OCI-LY1 (cell line): ENCODE measurements at regions not wholly inside any gene's neighbourhood (a gene's known extent, or its start where the extent isn't known, plus 50 kb on each side); places are given as distances from the start of the nearest gene placed in this dataset.

Experiments
- H2AFZ ChIP-seq: fragments of 200-600 bp; sonication (generic), shearing (Covaris generic); 2 replicates; pipeline ENCODE4 v1.6.0; 2014; ENCODE audit warnings: antibody characterized with exemption, mild to moderate bottlenecking, low read length
- H3F3A ChIP-seq: fragments of 200-600 bp; sonication (generic), shearing (Covaris generic); 2 replicates; pipeline ENCODE4 v1.6.0; 2014; ENCODE audit warnings: mild to moderate bottlenecking, antibody characterized with exemption, low read length, moderate library complexity; ENCODE audit not compliant: insufficient read depth
- H3K27ac ChIP-seq: fragments of 200-600 bp; sonication (generic); 2 replicates; pipeline ENCODE4 v1.5.1; 2014; ENCODE audit warnings: low read length, mixed run types, mild to moderate bottlenecking, low read depth; ENCODE audit not compliant: poor library complexity, severe bottlenecking
- H3K27me3 ChIP-seq: fragments of 200-600 bp; sonication (generic); 2 replicates; pipeline ENCODE4 v1.6.0; 2014; ENCODE audit warnings: antibody characterized with exemption, mild to moderate bottlenecking, low read length, moderate library complexity; ENCODE audit not compliant: insufficient read depth
- H3K36me3 ChIP-seq: fragments of 200-600 bp; sonication (generic); 2 replicates; pipeline ENCODE4 v1.6.1; 2014; ENCODE audit warnings: mild to moderate bottlenecking, antibody characterized with exemption, low read length, moderate library complexity, mixed read lengths; ENCODE audit not compliant: insufficient read depth
- H3K4me1 ChIP-seq: fragments of 200-600 bp; sonication (generic); 2 replicates; pipeline ENCODE4 v1.5.1; 2014; ENCODE audit warnings: mild to moderate bottlenecking, low read length, moderate library complexity; ENCODE audit not compliant: insufficient read depth, severe bottlenecking
- H3K4me2 ChIP-seq: fragments of 200-600 bp; sonication (generic), shearing (Covaris generic); 2 replicates; pipeline ENCODE4 v1.6.1; 2014; ENCODE audit warnings: low read length
- H3K4me3 ChIP-seq: fragments of 200-600 bp; sonication (generic); 2 replicates; pipeline ENCODE4 v1.5.1; 2014; ENCODE audit warnings: low read length, low read depth, mild to moderate bottlenecking, mixed read lengths; ENCODE audit not compliant: poor library complexity, severe bottlenecking
- H3K79me2 ChIP-seq: fragments of 200-600 bp; shearing (Covaris generic); 2 replicates; pipeline ENCODE4 v1.6.1; 2016; ENCODE audit warnings: mixed run types, low read length, mixed read lengths; ENCODE audit not compliant: insufficient read depth
- H3K9ac ChIP-seq: fragments of 200-600 bp; sonication (generic), shearing (Covaris generic); 2 replicates; pipeline ENCODE4 v1.6.1; 2014; ENCODE audit warnings: mild to moderate bottlenecking, low read length, mixed read lengths
- H3K9me2 ChIP-seq: fragments of 200-600 bp; sonication (generic), shearing (Covaris generic); 2 replicates; pipeline ENCODE4 v1.6.1; 2014; ENCODE audit warnings: low read depth, mild to moderate bottlenecking, low read length, mixed read lengths
- H3K9me3 ChIP-seq: fragments of 200-600 bp; shearing (Covaris generic); 2 replicates; pipeline ENCODE4 v1.6.1; 2014; ENCODE audit warnings: low read length, mixed read lengths
- H4K20me1 ChIP-seq: fragments of 200-600 bp; sonication (generic), shearing (Covaris generic); 2 replicates; pipeline ENCODE4 v1.6.0; 2016; ENCODE audit warnings: mild to moderate bottlenecking, low read length; ENCODE audit not compliant: insufficient read depth
- EZH2 ChIP-seq: fragments of 200-600 bp; sonication (generic), shearing (Covaris generic); IDR thresholded peaks from 2 replicates; pipeline ENCODE4 v1.8.0; 2017; ENCODE audit warnings: borderline replicate concordance, mixed run types, mild to moderate bottlenecking, antibody characterized with exemption, low read length, moderate library complexity, mixed read lengths
- TF ChIP-seq, protein P1 (sequence below): fragments of 200-600 bp; sonication (generic), shearing (Covaris generic); IDR thresholded peaks from 2 replicates; pipeline ENCODE4 v1.5.1; 2017; ENCODE audit warnings: mild to moderate bottlenecking, antibody characterized with exemption, low read length, moderate library complexity, mixed read lengths

DNA sequence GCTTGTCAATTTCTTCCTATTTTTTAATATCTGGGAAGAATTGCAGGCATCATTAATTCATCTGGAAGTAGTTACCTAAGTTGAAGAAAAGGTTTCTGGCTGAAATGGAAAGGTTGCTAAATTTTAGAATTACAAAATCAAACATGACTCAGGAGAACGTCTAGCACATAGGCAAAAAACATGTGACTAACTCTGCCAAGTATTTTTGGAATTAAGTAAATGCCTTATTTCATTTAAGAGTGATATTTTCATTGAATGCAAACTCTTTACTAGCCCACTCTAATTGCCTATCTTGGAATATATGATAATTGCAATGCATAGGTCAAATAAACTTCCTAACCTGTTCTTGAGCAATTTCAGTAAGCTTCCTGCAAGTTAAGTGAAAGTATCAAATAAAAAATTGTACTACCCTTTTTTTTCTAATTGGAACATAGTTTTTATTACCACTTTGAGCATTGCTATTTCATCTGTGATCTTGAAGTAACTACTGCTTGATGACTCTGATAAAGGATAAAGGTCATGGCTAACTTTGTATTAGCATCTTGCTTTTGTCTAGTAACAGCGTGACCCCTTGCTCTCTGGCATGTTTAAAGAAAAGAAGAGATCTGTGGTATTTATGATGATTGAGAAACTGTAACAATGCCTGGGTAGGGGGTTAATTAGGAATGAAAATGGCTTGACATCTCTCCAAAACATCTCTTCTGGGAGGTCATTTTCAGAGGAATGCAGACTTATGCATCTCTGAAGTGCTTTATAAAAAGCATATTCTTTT is 208.3 kb upstream of the NCAM2 start:
- H2AFZ ChIP-seq, result no peak overlapping the region
- H3K4me1 ChIP-seq, result no peaks in the 10 kb centered on the region
- no peaks in the 10 kb centered on the region for H3K9me3 ChIP-seq
- H3K9me2 ChIP-seq, result no peaks in the 10 kb centered on the region
- H3K27ac ChIP-seq, result no peak overlapping the region
- no peak for TF ChIP-seq EZH2
- H3F3A ChIP-seq, result no peaks in the 10 kb centered on the region
- no peaks in the 10 kb centered on the region for H4K20me1 ChIP-seq
- H3K9ac ChIP-seq, result no peak overlapping the region
- no peak overlapping the region for H3K4me3 ChIP-seq
- H3K79me2 ChIP-seq, result no peaks in the 10 kb centered on the region
- no peaks in the 10 kb centered on the region for H3K27me3 ChIP-seq
- H3K4me2 ChIP-seq, result no peak overlapping the region
- no peaks in the 10 kb centered on the region for H3K36me3 ChIP-seq

DNA sequence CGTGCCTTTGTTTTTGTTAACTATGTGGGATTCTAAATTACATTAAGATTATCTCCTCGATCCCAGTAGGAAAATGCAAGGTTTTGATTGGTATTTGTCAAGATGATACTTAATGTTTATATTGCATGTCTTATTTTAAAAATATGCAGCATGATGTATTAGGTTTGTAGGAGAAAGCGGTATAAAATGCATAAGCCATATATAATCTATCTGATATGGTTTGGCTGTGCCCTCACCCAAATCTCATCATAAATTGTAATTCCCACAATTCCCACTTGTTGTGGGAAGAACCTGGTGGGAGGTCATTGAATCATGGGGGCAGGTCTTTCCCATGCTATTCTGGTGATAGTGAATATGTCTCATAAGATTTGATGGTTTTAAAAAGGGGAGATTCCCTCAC is 198.1 kb upstream of the NCAM2 start:
- TF ChIP-seq, protein P1, sequence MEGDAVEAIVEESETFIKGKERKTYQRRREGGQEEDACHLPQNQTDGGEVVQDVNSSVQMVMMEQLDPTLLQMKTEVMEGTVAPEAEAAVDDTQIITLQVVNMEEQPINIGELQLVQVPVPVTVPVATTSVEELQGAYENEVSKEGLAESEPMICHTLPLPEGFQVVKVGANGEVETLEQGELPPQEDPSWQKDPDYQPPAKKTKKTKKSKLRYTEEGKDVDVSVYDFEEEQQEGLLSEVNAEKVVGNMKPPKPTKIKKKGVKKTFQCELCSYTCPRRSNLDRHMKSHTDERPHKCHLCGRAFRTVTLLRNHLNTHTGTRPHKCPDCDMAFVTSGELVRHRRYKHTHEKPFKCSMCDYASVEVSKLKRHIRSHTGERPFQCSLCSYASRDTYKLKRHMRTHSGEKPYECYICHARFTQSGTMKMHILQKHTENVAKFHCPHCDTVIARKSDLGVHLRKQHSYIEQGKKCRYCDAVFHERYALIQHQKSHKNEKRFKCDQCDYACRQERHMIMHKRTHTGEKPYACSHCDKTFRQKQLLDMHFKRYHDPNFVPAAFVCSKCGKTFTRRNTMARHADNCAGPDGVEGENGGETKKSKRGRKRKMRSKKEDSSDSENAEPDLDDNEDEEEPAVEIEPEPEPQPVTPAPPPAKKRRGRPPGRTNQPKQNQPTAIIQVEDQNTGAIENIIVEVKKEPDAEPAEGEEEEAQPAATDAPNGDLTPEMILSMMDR, result no peak
- TF ChIP-seq EZH2, result no peak
- H3K79me2 ChIP-seq, result no peaks in the 10 kb centered on the region
- H3K27ac ChIP-seq, result no peak overlapping the region
- no peaks in the 10 kb centered on the region for H4K20me1 ChIP-seq
- H3F3A ChIP-seq, result no peaks in the 10 kb centered on the region
- H3K9ac ChIP-seq, result no peak overlapping the region
- H3K9me2 ChIP-seq, result no peaks in the 10 kb centered on the region
- H3K36me3 ChIP-seq, result no peaks in the 10 kb centered on the region
- no peaks in the 10 kb centered on the region for H3K4me1 ChIP-seq
- H3K4me2 ChIP-seq, result no peak overlapping the region
- H3K9me3 ChIP-seq, result no peaks in the 10 kb centered on the region
- H2AFZ ChIP-seq, result no peak overlapping the region
- H3K27me3 ChIP-seq, result no peaks in the 10 kb centered on the region
- no peak overlapping the region for H3K4me3 ChIP-seq

DNA sequence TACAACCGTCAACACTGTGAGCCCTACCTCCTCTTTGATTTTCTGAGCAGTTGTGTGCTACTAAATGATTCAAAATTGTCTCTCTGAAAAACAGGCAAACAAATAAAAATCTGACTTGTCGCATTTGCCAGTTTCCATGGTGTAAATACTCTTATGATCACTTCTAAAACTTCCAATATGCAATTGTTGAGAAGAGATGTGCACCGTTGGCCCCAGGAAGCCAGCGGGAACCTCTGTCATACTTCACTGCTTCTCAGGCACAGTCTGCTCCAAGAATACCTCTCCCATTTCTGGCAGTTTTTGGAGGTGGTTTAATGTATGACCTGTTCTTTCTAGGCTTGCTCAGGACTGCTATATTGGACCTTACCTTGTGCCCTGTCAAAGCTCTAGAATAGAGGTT is 196.0 kb upstream of the NCAM2 start:
- H4K20me1 ChIP-seq, result no peaks in the 10 kb centered on the region
- no peaks in the 10 kb centered on the region for H3K36me3 ChIP-seq
- H3K4me2 ChIP-seq, result no peak overlapping the region
- no peaks in the 10 kb centered on the region for H3K27me3 ChIP-seq
- H3K79me2 ChIP-seq, result no peaks in the 10 kb centered on the region
- no peaks in the 10 kb centered on the region for H3F3A ChIP-seq
- no peak overlapping the region for H2AFZ ChIP-seq
- no peak for TF ChIP-seq EZH2
- TF ChIP-seq, protein P1, result no peak
- H3K9ac ChIP-seq, result no peak overlapping the region
- no peaks in the 10 kb centered on the region for H3K9me2 ChIP-seq
- no peak overlapping the region for H3K4me3 ChIP-seq
- H3K27ac ChIP-seq, result no peak overlapping the region
- H3K4me1 ChIP-seq, result no peaks in the 10 kb centered on the region
- no peaks in the 10 kb centered on the region for H3K9me3 ChIP-seq
